Endothelial cell of umbilical vein (primary cell): ENCODE measurements at regions not wholly inside any gene's neighbourhood (a gene's known extent, or its start where the extent isn't known, plus 50 kb on each side); places are given as distances from the start of the nearest gene placed in this dataset.

Source experiments
- BruUV-seq: library from RNA; stranded (reverse); fragments of 400-500 nt; replicated peaks from 2 replicates; lab custom pipeline; 2021; lab: Mats Ljungman, UMichigan
- CTCF ChIA-PET: fragments of 300-600, 350-600 bp; sonication (Branson Sonifier 250); formaldehyde crosslinking; loops from one replicate; lab custom pipeline; 2021; ENCODE audit warnings: antibody characterized with exemption, inconsistent platforms; lab: Charles Lee
- POLR2A ChIA-PET: fragments of 300-600, 350-600 bp; sonication (Branson Sonifier 250); formaldehyde crosslinking; loops from one replicate; lab custom pipeline; 2021; ENCODE audit warnings: antibody characterized with exemption, inconsistent platforms; lab: Charles Lee
- DNase-seq: peaks from one replicate; pipeline ENCODE4 v3.0.0-alpha.2; 2011; ENCODE audit warnings: low read depth, low spot score
- FAIRE-seq: peaks from 2 replicates; lab custom pipeline; 2011; peaks lifted over from hg19 to GRCh38; lab: Jason Lieb, UNC
- H2AFZ ChIP-seq: 2 replicates; pipeline ENCODE4 v1.6.0; 2012; ENCODE audit warnings: low read depth, low read length, control low read depth, inconsistent platforms
- H3K27ac ChIP-seq: 2 replicates; pipeline ENCODE4 v1.5.1; 2011; ENCODE audit warnings: low read depth, mild to moderate bottlenecking, control low read depth, low read length, moderate library complexity; ENCODE audit not compliant: insufficient read depth
- H3K27me3 ChIP-seq, 2 experiments: 2 replicates each; pipeline versions ENCODE4 v1.6.0 to v1.6.1; 2011; ENCODE audit warnings: low read length in 2 of 2, mixed read lengths in 1 of 2; ENCODE audit not compliant: control insufficient read depth in 2 of 2, insufficient read depth in 2 of 2
- H3K36me3 ChIP-seq, 2 experiments: 2 replicates in 1 of 2; 3 replicates in 1 of 2; pipeline ENCODE4 v1.5.1; 2011; ENCODE audit warnings: low read length in 2 of 2, mild to moderate bottlenecking in 1 of 2, moderate library complexity in 1 of 2; ENCODE audit not compliant: control insufficient read depth in 2 of 2, insufficient read depth in 2 of 2; ENCODE audit errors: extremely low read depth in 1 of 2
- H3K4me1 ChIP-seq: 3 replicates; pipeline ENCODE4 v1.5.1; 2011; ENCODE audit warnings: mild to moderate bottlenecking, low read length; ENCODE audit not compliant: control insufficient read depth, insufficient read depth; ENCODE audit errors: extremely low read depth
- H3K4me2 ChIP-seq: 2 replicates; pipeline ENCODE4 v1.6.1; 2011; ENCODE audit warnings: low read length, control low read depth, mixed read lengths; ENCODE audit not compliant: insufficient read depth
- H3K4me3 ChIP-seq, 3 experiments: fragments of 200-600 bp in 1 of 3; sonication (generic), shearing (Covaris generic) in 1 of 3; replicated peaks in 1 of 3; 2 replicates each; pipeline ENCODE4 v1.5.1; 2011 to 2016; ENCODE audit warnings: control low read depth in 3 of 3, low read length in 3 of 3, mild to moderate bottlenecking in 2 of 3, inconsistent platforms in 1 of 3, low read depth in 1 of 3, moderate library complexity in 1 of 3; ENCODE audit not compliant: insufficient read depth in 1 of 3
- H3K79me2 ChIP-seq: 2 replicates; pipeline ENCODE4 v1.6.0; 2012; ENCODE audit warnings: low read length, inconsistent platforms; ENCODE audit not compliant: control insufficient read depth, insufficient read depth
- H3K9ac ChIP-seq: replicated peaks from 2 replicates; pipeline ENCODE3; 2011; ENCODE audit warnings: low read length, control low read depth; ENCODE audit not compliant: insufficient read depth; ENCODE audit errors: extremely low read depth
- H3K9me1 ChIP-seq: replicated peaks from 3 replicates; pipeline ENCODE4 v1.6.0; 2011; ENCODE audit warnings: mild to moderate bottlenecking, low read length; ENCODE audit not compliant: control insufficient read depth, insufficient read depth; ENCODE audit errors: extremely low read depth
- H3K9me3 ChIP-seq: replicated peaks from 2 replicates; pipeline ENCODE4 v1.5.1; 2012; ENCODE audit warnings: low read length, inconsistent platforms; ENCODE audit not compliant: control insufficient read depth, insufficient read depth
- H4K20me1 ChIP-seq: replicated peaks from 2 replicates; pipeline ENCODE3; 2011; ENCODE audit warnings: mild to moderate bottlenecking, low read length; ENCODE audit not compliant: control insufficient read depth, insufficient read depth; ENCODE audit errors: extremely low read depth
- EZH2 ChIP-seq: IDR thresholded peaks from 2 replicates; pipeline ENCODE4 v1.6.1; 2012; ENCODE audit warnings: borderline replicate concordance, low read depth, mild to moderate bottlenecking, moderate library complexity, low read length, inconsistent platforms; ENCODE audit not compliant: severe bottlenecking
- FOS ChIP-seq: IDR thresholded peaks from 2 replicates; pipeline ENCODE4 v1.6.1; 2011; ENCODE audit warnings: mild to moderate bottlenecking, low read length, moderate library complexity, borderline replicate concordance; ENCODE audit not compliant: insufficient read depth
- GATA2 ChIP-seq: IDR thresholded peaks from 2 replicates; pipeline ENCODE4 v1.7.0; 2011; ENCODE audit warnings: low read depth, mild to moderate bottlenecking, moderate library complexity, mixed read lengths, low read length; ENCODE audit not compliant: insufficient read length, insufficient read depth
- JUN ChIP-seq: IDR thresholded peaks from 2 replicates; pipeline ENCODE4 v1.6.1; 2011; ENCODE audit warnings: borderline replicate concordance, low read depth; ENCODE audit not compliant: insufficient read length, insufficient read depth
- MAX ChIP-seq: IDR thresholded peaks from 2 replicates; pipeline ENCODE4 v1.6.1; 2011; ENCODE audit not compliant: insufficient read depth, insufficient read length
- MYC ChIP-seq: IDR thresholded peaks from one replicate; pipeline ENCODE4 v1.6.1; 2011; ENCODE audit warnings: mild to moderate bottlenecking, low read depth, low read length
- POLR2A ChIP-seq: IDR thresholded peaks from 2 replicates; pipeline ENCODE4 v1.6.1; 2012; ENCODE audit warnings: low read depth, mild to moderate bottlenecking, control low read depth, low read length
- POLR2AphosphoS5 ChIP-seq: IDR thresholded peaks from 2 replicates; pipeline ENCODE4 v1.6.1; 2012; ENCODE audit warnings: low read depth, mild to moderate bottlenecking, control low read depth, low read length, moderate library complexity; ENCODE audit not compliant: insufficient read depth
- dilution Hi-C: fragments of 300-500 bp; cut with MboI; formaldehyde crosslinking; loops from one replicate; pipeline ENCODE4 v1.15.0; 2019; ENCODE audit warnings: low sequenced_read_pairs; ENCODE audit not compliant: extremely low pct_ligation_motif_present
- intact Hi-C: fragments of 100-400 bp; cut with micrococcal nuclease; formaldehyde crosslinking; loops from one replicate; pipeline ENCODE4 v1.10.0; 2022
- TF ChIP-seq, protein P1 (sequence below), 2 donors: IDR thresholded peaks; 1 replicate in 1 of 2; 2 replicates in 1 of 2; pipeline ENCODE4 v1.5.1; 2011; ENCODE audit warnings: low read length in 2 of 2, mild to moderate bottlenecking in 2 of 2, moderate library complexity in 2 of 2, control low read depth in 1 of 2, inconsistent platforms in 1 of 2, low read depth in 1 of 2; ENCODE audit not compliant: insufficient read depth in 1 of 2; ENCODE audit errors: extremely low read depth in 1 of 2

GRCh38 chr4:53920883-53921282 is 143.5 kb downstream of the CHIC2 start:
- dilution Hi-C loops (no loop called here), intact Hi-C loops (no loop called here)
- no peaks in the 10 kb centered on the region for H4K20me1 ChIP-seq
- H3K4me2 ChIP-seq, result no peak overlapping the region
- H3K36me3 ChIP-seq, result no peaks in the 10 kb centered on the region
- peaks cover 0 to 3% of the 10 kb centered on the region in 2 experiments for H3K27me3 ChIP-seq
- H3K9me1 ChIP-seq, result no peaks in the 10 kb centered on the region
- FAIRE-seq, result no peak
- H3K79me2 ChIP-seq, result no peaks in the 10 kb centered on the region
- no peak for DNase-seq
- H3K4me1 ChIP-seq, result peaks cover 21% of the 10 kb centered on the region
- TF ChIP-seq FOS (no peak), JUN (no peak), EZH2 (no peak), GATA2 (no peak), POLR2AphosphoS5 (no peak)
- CTCF ChIA-PET, result interaction anchor here (1.4 to 3.2 kb wide), 4 partner anchors 10 to 313 kb away, joined by 3 to 34 read pairs (median 14); no protein-coding TSS in a partner anchor
- no peak overlapping the region for H3K27ac ChIP-seq
- no peak overlapping the region for H3K9ac ChIP-seq
- POLR2A ChIA-PET, result no interaction called here
- H2AFZ ChIP-seq, result no peak overlapping the region
- no peak overlapping the region for H3K4me3 ChIP-seq
- no peaks in the 10 kb centered on the region for H3K9me3 ChIP-seq
- BruUV-seq, result no TSS peak

DNA sequence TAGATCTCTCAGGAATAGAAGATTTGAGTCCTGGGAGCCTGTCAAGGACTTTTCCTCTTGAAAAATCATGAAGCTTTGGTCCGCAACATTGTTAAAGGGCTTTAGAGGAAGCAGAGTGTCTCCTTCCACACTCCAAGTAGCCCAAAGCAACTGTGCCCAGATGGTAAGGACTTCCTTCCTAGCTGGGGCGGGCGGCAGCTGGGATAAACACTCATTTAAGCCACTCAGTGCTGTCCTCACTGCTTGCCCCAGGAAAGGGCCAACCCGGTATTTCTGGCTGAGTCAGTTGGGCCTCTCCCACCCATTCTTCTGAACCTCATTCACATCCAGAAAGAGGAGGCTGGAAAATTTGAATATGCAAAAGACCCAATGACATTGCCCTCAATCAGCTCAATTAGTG is 144.3 kb downstream of the CHIC2 start:
- no peak overlapping the region for H3K27ac ChIP-seq
- H3K9me3 ChIP-seq, result no peaks in the 10 kb centered on the region
- H3K4me3 ChIP-seq, result no peak overlapping the region
- POLR2A ChIA-PET, result no interaction called here
- no TSS peak for BruUV-seq
- peak; percentile 85 for FAIRE-seq
- TF ChIP-seq POLR2AphosphoS5 (no peak), EZH2 (no peak), MYC (no peak), POLR2A (no peak), MAX (no peak), FOS (no peak), GATA2 (no peak)
- TF ChIP-seq, protein P1, sequence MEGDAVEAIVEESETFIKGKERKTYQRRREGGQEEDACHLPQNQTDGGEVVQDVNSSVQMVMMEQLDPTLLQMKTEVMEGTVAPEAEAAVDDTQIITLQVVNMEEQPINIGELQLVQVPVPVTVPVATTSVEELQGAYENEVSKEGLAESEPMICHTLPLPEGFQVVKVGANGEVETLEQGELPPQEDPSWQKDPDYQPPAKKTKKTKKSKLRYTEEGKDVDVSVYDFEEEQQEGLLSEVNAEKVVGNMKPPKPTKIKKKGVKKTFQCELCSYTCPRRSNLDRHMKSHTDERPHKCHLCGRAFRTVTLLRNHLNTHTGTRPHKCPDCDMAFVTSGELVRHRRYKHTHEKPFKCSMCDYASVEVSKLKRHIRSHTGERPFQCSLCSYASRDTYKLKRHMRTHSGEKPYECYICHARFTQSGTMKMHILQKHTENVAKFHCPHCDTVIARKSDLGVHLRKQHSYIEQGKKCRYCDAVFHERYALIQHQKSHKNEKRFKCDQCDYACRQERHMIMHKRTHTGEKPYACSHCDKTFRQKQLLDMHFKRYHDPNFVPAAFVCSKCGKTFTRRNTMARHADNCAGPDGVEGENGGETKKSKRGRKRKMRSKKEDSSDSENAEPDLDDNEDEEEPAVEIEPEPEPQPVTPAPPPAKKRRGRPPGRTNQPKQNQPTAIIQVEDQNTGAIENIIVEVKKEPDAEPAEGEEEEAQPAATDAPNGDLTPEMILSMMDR (IDR thresholded peaks at IDR 0.05; ENCODE audit: extremely low read depth in 1 of 2, insufficient read depth in 1 of 2, low read depth in 1 of 2, low read length in 2 of 2), result no peak
- no peaks in the 10 kb centered on the region for H3K27me3 ChIP-seq
- H3K79me2 ChIP-seq, result no peaks in the 10 kb centered on the region
- dilution Hi-C loops (no loop called here), intact Hi-C loops (no loop called here)
- no peaks in the 10 kb centered on the region for H3K9me1 ChIP-seq
- H3K4me1 ChIP-seq, result peaks cover 26% of the 10 kb centered on the region
- DNase-seq, result no peak
- H2AFZ ChIP-seq, result peak overlapping the region; percentile 28
- H3K36me3 ChIP-seq, result no peaks in the 10 kb centered on the region
- H3K4me2 ChIP-seq, result no peak overlapping the region
- H4K20me1 ChIP-seq, result no peaks in the 10 kb centered on the region
- CTCF ChIA-PET, result interaction anchor here (1.4 to 3.2 kb wide), 4 partner anchors 11 to 314 kb away, joined by 3 to 34 read pairs (median 14); no protein-coding TSS in a partner anchor
- H3K9ac ChIP-seq, result no peak overlapping the region
